A549 (cell line): ENCODE measurements at regions not wholly inside any gene's neighbourhood (a gene's known extent, or its start where the extent isn't known, plus 50 kb on each side); places are given as distances from the start of the nearest gene placed in this dataset.

Experiments
- ATAC-seq, 2 experiments: fragments of 200-7000 bp in 1 of 2; fragments of >200 bp in 1 of 2; cut with Nextera tagmentation in 1 of 2; cut with Tn5 transposase in 1 of 2; 3 replicates each; pipeline versions ENCODE4 v1.8.0 to v1.9.1; 2018 to 2020; ENCODE audit warnings: mild to moderate bottlenecking in 1 of 2, moderate library complexity in 1 of 2
- CTCF ChIA-PET: fragments of 300-600 bp; sonication (Branson Sonifier 250); formaldehyde crosslinking; extraction: SDS; loops from one replicate; lab custom pipeline; 2021; ENCODE audit warnings: antibody characterized with exemption, inconsistent platforms; lab: Yijun Ruan, JAX
- POLR2A ChIA-PET: fragments of 350-600 bp; formaldehyde crosslinking; extraction: SDS; loops from one replicate; lab custom pipeline; 2021; ENCODE audit warnings: antibody characterized with exemption, inconsistent platforms; lab: Yijun Ruan, JAX
- DNase-seq, 2 experiments: peaks; one replicate each; pipeline versions ENCODE4 v3.0.0 to v3.0.0-alpha.2; 2011 to 2016; ENCODE audit warnings: low read depth in 1 of 2, low spot score in 1 of 2
- FAIRE-seq: peaks from 2 replicates; lab custom pipeline; 2011; peaks lifted over from hg19 to GRCh38; lab: Jason Lieb, UNC
- H3K27ac ChIP-seq, 2 experiments: fragments of >200 bp; sonication (Bioruptor Twin); formaldehyde crosslinking; 3 replicates each; pipeline ENCODE4 v1.5.1; 2016 to 2017
- H3K4me1 ChIP-seq: fragments of >200 bp; sonication (Bioruptor Twin); formaldehyde crosslinking; 3 replicates; pipeline ENCODE4 v1.6.1; 2016
- H3K4me2 ChIP-seq: fragments of >200 bp; sonication (Bioruptor Twin); formaldehyde crosslinking; 3 replicates; pipeline ENCODE4 v1.6.1; 2016
- H3K4me3 ChIP-seq: fragments of >200 bp; sonication (Bioruptor Twin); formaldehyde crosslinking; 3 replicates; pipeline ENCODE4 v1.5.1; 2016
- H3K9me3 ChIP-seq: fragments of >200 bp; sonication (Bioruptor Twin); formaldehyde crosslinking; 3 replicates; pipeline ENCODE4 v1.6.1; 2016
- BHLHE40 ChIP-seq: IDR thresholded peaks from 2 replicates; pipeline ENCODE4 v1.6.1; 2012; ENCODE audit warnings: low read depth, low read length, inconsistent platforms
- CBX2 ChIP-seq: fragments of 200-600 bp; sonication (generic); IDR thresholded peaks from 2 replicates; pipeline ENCODE4 v1.6.1; 2016; ENCODE audit warnings: low read depth, mild to moderate bottlenecking, borderline replicate concordance
- CBX8 ChIP-seq: fragments of 200-600 bp; sonication (generic); IDR thresholded peaks from 2 replicates; pipeline ENCODE4 v1.6.1; 2016
- CEBPB ChIP-seq, 2 experiments: fragments of >200 bp in 1 of 2; sonication (Bioruptor Twin) in 1 of 2; formaldehyde crosslinking in 1 of 2; IDR thresholded peaks; 2 replicates each; pipeline ENCODE4 v1.6.1; 2012 to 2016
- EHMT2 ChIP-seq: fragments of 200-600 bp; sonication (generic); IDR thresholded peaks from 2 replicates; pipeline ENCODE4 v1.6.1; 2016; ENCODE audit warnings: antibody characterized with exemption, low read depth, mild to moderate bottlenecking, moderate library complexity
- EP300 ChIP-seq, 2 experiments: fragments of >200 bp; sonication (Bioruptor Twin); formaldehyde crosslinking; IDR thresholded peaks; 2 replicates in 1 of 2; 3 replicates in 1 of 2; pipeline ENCODE4 v1.6.1; 2016 to 2017
- FOSB ChIP-seq: fragments of 250-450 bp; sonication (Bioruptor Pico); IDR thresholded peaks from 2 replicates; pipeline ENCODE4 v1.5.0; 2020; ENCODE audit warnings: mild to moderate bottlenecking, moderate library complexity
- HDAC2 ChIP-seq: fragments of 200-600 bp; sonication (generic); IDR thresholded peaks from 2 replicates; pipeline ENCODE4 v1.6.1; 2016
- HEYL ChIP-seq: fragments of 250-450 bp; sonication (Bioruptor Pico); IDR thresholded peaks from 2 replicates; pipeline ENCODE4 v1.8.0; 2021; ENCODE audit warnings: mild to moderate bottlenecking, moderate library complexity
- HOXB13 ChIP-seq: fragments of 250-450 bp; sonication (Bioruptor Pico); IDR thresholded peaks from 2 replicates; pipeline ENCODE4 v1.5.0; 2020; ENCODE audit warnings: low read depth, mild to moderate bottlenecking, moderate library complexity
- JUNB ChIP-seq: fragments of >200 bp; sonication (Bioruptor Twin); formaldehyde crosslinking; IDR thresholded peaks from 2 replicates; pipeline ENCODE4 v1.6.1; 2016
- KDM1A ChIP-seq: fragments of 200-600 bp; sonication (generic); IDR thresholded peaks from 2 replicates; pipeline ENCODE4 v1.6.1; 2016; ENCODE audit warnings: low read depth, mild to moderate bottlenecking
- KDM5A ChIP-seq: fragments of 200-600 bp; sonication (generic); IDR thresholded peaks from 2 replicates; pipeline ENCODE4 v1.6.1; 2016; ENCODE audit warnings: antibody characterized with exemption, mild to moderate bottlenecking
- MAFK ChIP-seq: fragments of 450-650 bp; IDR thresholded peaks from 2 replicates; pipeline ENCODE4 v1.6.1; 2014; ENCODE audit not compliant: partially characterized antibody
- MAZ ChIP-seq: fragments of 150-350 bp; IDR thresholded peaks from 2 replicates; pipeline ENCODE4 v1.6.1; 2014; ENCODE audit warnings: antibody characterized with exemption, low read depth, low read length, borderline replicate concordance
- MYC ChIP-seq: IDR thresholded peaks from 2 replicates; pipeline ENCODE4 v1.6.1; 2012; ENCODE audit warnings: mild to moderate bottlenecking, inconsistent platforms, low read length, improper control_type of control experiment, borderline replicate concordance
- NFE2L2 ChIP-seq: fragments of 150-350 bp; conservative IDR thresholded peaks from 2 replicates; pipeline ENCODE4 v1.6.1; 2014; ENCODE audit warnings: low read length
- NPAS2 ChIP-seq: fragments of 250-450 bp; sonication (Bioruptor Pico); IDR thresholded peaks from 2 replicates; pipeline ENCODE4 v1.8.0; 2022; ENCODE audit warnings: mild to moderate bottlenecking, moderate library complexity, borderline replicate concordance
- NR3C1 ChIP-seq: fragments of >200 bp; sonication (Bioruptor Twin); formaldehyde crosslinking; IDR thresholded peaks from 3 replicates; pipeline ENCODE4 v1.6.1; 2017
- POLR2A ChIP-seq: IDR thresholded peaks from 2 replicates; pipeline ENCODE4 v1.6.1; 2012; ENCODE audit warnings: mild to moderate bottlenecking, low read length
- POLR2AphosphoS2 ChIP-seq: conservative IDR thresholded peaks from 2 replicates; pipeline ENCODE4 v1.6.1; 2012; ENCODE audit warnings: low read length, improper control_type of control experiment, inconsistent platforms
- RAD21 ChIP-seq, 2 experiments: fragments of >200 bp in 1 of 2; sonication (Bioruptor Twin) in 1 of 2; formaldehyde crosslinking in 1 of 2; IDR thresholded peaks in 1 of 2; conservative IDR thresholded peaks in 1 of 2; 2 replicates in 1 of 2; 3 replicates in 1 of 2; pipeline ENCODE4 v1.6.1; 2012 to 2018; ENCODE audit warnings: inconsistent platforms in 1 of 2
- RARB ChIP-seq: fragments of 250-450 bp; sonication (Bioruptor Pico); IDR thresholded peaks from 2 replicates; pipeline ENCODE4 v1.8.0; 2021; ENCODE audit warnings: mild to moderate bottlenecking, moderate library complexity
- RCOR1 ChIP-seq: fragments of 150-350 bp; IDR thresholded peaks from 2 replicates; pipeline ENCODE4 v1.6.1; 2014; ENCODE audit warnings: antibody characterized with exemption, low read length, low read depth
- REST ChIP-seq: fragments of 200-600 bp; sonication (generic); IDR thresholded peaks from 2 replicates; pipeline ENCODE4 v1.6.1; 2016; ENCODE audit warnings: antibody characterized with exemption, mild to moderate bottlenecking, moderate library complexity
- RFX5 ChIP-seq: fragments of 450-650 bp; IDR thresholded peaks from 2 replicates; pipeline ENCODE4 v1.7.1; 2014; ENCODE audit warnings: antibody characterized with exemption, mild to moderate bottlenecking, moderate library complexity
- SMC3 ChIP-seq: fragments of >200 bp; sonication (Bioruptor Twin); formaldehyde crosslinking; IDR thresholded peaks from 3 replicates; pipeline ENCODE4 v1.6.1; 2018; ENCODE audit warnings: inconsistent platforms
- TP53 ChIP-seq: fragments of 250-450 bp; sonication (Bioruptor Pico); IDR thresholded peaks from 2 replicates; pipeline ENCODE4 v1.5.0; 2021; ENCODE audit warnings: mild to moderate bottlenecking, moderate library complexity
- ZFP36 ChIP-seq: fragments of 450-650 bp; IDR thresholded peaks from 2 replicates; pipeline ENCODE4 v1.6.1; 2014; ENCODE audit warnings: borderline replicate concordance; ENCODE audit not compliant: partially characterized antibody
- WGBS: methylation state at CpG from one replicate; pipeline ENCODE4 v1.1.6; 2017; ENCODE audit errors: missing lambda C conversion rate; 5-methylcytosine and 5-hydroxymethylcytosine counted together
- TF ChIP-seq, protein P1 (sequence below): IDR thresholded peaks from 2 replicates; pipeline ENCODE4 v1.6.1; 2012; ENCODE audit warnings: low read depth, borderline replicate concordance

GRCh38 chr5:106171132-106171531 is 1499.6 kb downstream of the EFNA5 start:
- ChIA-PET POLR2A (no interaction called here), CTCF (no interaction called here)
- Histone ChIP-seq H3K4me3 (no peak overlapping the region), H3K27ac (no peak overlapping the region), H3K4me1 (no peaks in the 10 kb centered on the region), H3K9me3 (no peaks in the 10 kb centered on the region), H3K4me2 (no peak overlapping the region)
- TF ChIP-seq MYC (no peak), MAZ (no peak), RFX5 (no peak)
- FAIRE-seq, result no peak
- no peak for DNase-seq
- no peak for ATAC-seq

- no peaks in the 10 kb centered on the region for H3K4me1 ChIP-seq
- ATAC-seq (no peak), FAIRE-seq (no peak), DNase-seq (no peak)
- H3K4me2 ChIP-seq, result no peak overlapping the region
- H3K4me3 ChIP-seq, result no peak overlapping the region
- POLR2A ChIA-PET, result no interaction called here
- CTCF ChIA-PET, result no interaction called here
- WGBS, result 90% methylated on average over 1 of the region's 1 CpG
- no peak overlapping the region for H3K27ac ChIP-seq
- no peak for TF ChIP-seq FOSB (CRISPR knock-in tag)
- TF ChIP-seq RAD21 (conservative IDR thresholded peaks at IDR 0.05 in 1 of 2, IDR thresholded peaks at IDR 0.05 in 1 of 2), result no peak
- no peak for TF ChIP-seq HEYL (CRISPR knock-in tag)
- no peak for TF ChIP-seq POLR2A
- TF ChIP-seq HDAC2, result no peak
- TF ChIP-seq, protein P1, sequence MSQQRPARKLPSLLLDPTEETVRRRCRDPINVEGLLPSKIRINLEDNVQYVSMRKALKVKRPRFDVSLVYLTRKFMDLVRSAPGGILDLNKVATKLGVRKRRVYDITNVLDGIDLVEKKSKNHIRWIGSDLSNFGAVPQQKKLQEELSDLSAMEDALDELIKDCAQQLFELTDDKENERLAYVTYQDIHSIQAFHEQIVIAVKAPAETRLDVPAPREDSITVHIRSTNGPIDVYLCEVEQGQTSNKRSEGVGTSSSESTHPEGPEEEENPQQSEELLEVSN, result no peak
- no peak for TF ChIP-seq SMC3
- TF ChIP-seq NPAS2, result no peak
- TF ChIP-seq CBX8, result no peak
- TF ChIP-seq MAFK, result no peak
- TF ChIP-seq EP300 (IDR thresholded peaks at IDR 0.05), result no peak
- no peak for TF ChIP-seq CEBPB (IDR thresholded peaks at IDR 0.05)
- no peak for TF ChIP-seq EHMT2
- TF ChIP-seq NFE2L2, result no peak
- no peak for TF ChIP-seq POLR2AphosphoS2
- H3K9me3 ChIP-seq, result no peaks in the 10 kb centered on the region
Observed at GRCh38 chr5:106167766-106168165, 1503.0 kb downstream of the EFNA5 start.

- ChIA-PET POLR2A (no interaction called here), CTCF (no interaction called here)
- no peaks in the 10 kb centered on the region for H3K9me3 ChIP-seq
- ATAC-seq, result no peak
- H3K4me3 ChIP-seq, result no peak overlapping the region
- WGBS, result 77% methylated on average over 12 of the region's 12 CpGs
- H3K4me1 ChIP-seq, result no peaks in the 10 kb centered on the region
- TF ChIP-seq SMC3, result no peak
- no peak for TF ChIP-seq FOSB (CRISPR knock-in tag)
- TF ChIP-seq NFE2L2, result no peak
- no peak for TF ChIP-seq CBX2
- TF ChIP-seq POLR2AphosphoS2, result no peak
- no peak for TF ChIP-seq MYC
- no peak for TF ChIP-seq RARB
- TF ChIP-seq NR3C1, result no peak
- no peak for TF ChIP-seq RCOR1
- no peak for TF ChIP-seq HOXB13 (CRISPR knock-in tag)
- TF ChIP-seq ZFP36, result no peak
- no peak for TF ChIP-seq BHLHE40
- no peak for TF ChIP-seq RFX5
- no peak for TF ChIP-seq TP53 (CRISPR knock-in tag)
- no peak for TF ChIP-seq KDM1A
- TF ChIP-seq JUNB, result no peak
- TF ChIP-seq KDM5A, result no peak
- no peak for TF ChIP-seq REST
- no peak for TF ChIP-seq CBX8
- FAIRE-seq, result no peak
- H3K27ac ChIP-seq, result no peak overlapping the region
- DNase-seq, result no peak
- H3K4me2 ChIP-seq, result no peak overlapping the region
Observed at GRCh38 chr5:106163233-106163632, 1507.5 kb downstream of the EFNA5 start.
